Ramos (cell line): ENCODE measurements at regions not wholly inside any gene's neighbourhood (a gene's known extent, or its start where the extent isn't known, plus 50 kb on each side); places are given as distances from the start of the nearest gene placed in this dataset.

ENCODE experiments used
- in situ Hi-C: fragments of 300-500 bp; cut with MboI; formaldehyde crosslinking; loops from one replicate; pipeline ENCODE4 v1.14.3; 2022; ENCODE audit warnings: low sequenced_read_pairs; ENCODE audit not compliant: unreplicated experiment

- in situ Hi-C loops = no loop called here
Measured at GRCh38 chr17:65446838-65447526, 114.5 kb downstream of the AXIN2 start.

GRCh38 chr17:65446043-65446442, 115.4 kb downstream of the AXIN2 start:
- in situ Hi-C loops = no loop called here

DNA sequence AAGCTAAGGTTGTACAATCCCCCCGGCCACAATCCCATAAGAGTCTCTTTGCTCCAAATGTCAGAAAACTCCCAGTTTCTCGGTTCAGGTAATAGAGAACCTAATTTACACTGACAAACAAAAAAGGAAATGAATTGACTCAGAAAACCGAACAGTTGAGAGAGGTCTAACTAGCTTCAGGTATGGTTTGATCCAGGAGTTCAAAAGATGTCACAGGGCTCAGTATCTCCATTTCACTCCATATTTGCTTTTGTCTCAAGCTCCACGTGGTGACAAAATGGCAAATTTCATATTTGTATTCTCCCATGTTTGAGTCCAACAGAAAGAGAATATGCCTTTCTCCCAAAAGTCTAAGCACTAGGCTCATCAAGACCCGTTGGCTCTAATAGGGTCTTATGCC, 117.4 kb downstream of the AXIN2 start:
- in situ Hi-C loops = no loop called here

GRCh38 chr17:65442691-65443090, 118.8 kb downstream of the AXIN2 start:
- in situ Hi-C loops = no loop called here

GRCh38 chr17:65442250-65442649, 119.2 kb downstream of the AXIN2 start:
- in situ Hi-C loops = no loop called here

- in situ Hi-C loops = no loop called here
Measured at GRCh38 chr17:65441053-65441605, 120.3 kb downstream of the AXIN2 start.

DNA sequence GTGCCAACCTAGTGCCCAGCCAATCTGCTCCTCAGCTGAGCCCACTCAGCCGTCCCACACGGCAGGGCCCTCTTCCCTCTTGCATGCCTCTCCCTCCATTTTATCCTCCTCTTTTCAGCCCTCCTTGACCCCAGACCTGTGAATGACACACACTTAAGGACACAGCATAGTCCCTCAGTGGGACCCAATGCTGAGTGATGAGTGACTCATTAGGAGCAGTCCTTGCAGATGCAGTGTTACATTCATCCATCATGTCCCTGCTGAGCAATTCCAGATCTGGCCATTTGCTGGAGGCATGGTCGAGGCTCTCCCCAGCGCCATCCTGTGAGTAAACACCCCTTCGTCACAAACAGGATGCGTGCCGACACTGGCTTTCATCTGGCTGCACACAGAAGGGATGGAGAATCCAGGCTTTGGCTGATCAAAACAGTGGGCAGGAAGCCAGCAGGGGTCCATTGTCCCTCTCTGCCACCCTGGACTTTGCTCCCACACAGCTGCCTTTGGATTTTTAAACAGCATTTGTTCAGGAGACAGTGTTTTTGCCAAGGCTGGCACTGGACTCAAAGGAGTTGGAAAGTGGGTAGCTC, 122.6 kb downstream of the AXIN2 start:
- in situ Hi-C loops = no loop called here

DNA sequence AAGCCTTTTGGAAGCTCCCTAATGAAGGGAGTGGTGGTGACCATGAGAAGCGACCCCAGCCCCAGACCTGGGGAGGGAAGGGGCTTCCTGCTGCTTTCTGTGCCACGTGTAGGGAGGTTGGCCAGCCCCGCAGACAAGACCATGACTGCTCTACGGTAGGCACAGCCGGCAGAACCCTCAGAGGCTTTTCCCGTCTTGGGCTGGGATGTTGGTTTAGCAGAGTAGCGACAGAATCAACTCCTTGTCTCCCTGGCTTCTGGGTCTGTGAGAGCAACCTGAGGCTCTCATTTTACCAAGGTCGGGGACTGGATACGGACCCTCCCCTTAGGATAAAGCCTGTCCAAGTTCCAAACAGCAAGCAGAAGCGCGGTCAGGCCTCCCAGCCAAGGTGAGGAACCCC, 123.3 kb downstream of the AXIN2 start:
- in situ Hi-C loops = no loop called here

DNA sequence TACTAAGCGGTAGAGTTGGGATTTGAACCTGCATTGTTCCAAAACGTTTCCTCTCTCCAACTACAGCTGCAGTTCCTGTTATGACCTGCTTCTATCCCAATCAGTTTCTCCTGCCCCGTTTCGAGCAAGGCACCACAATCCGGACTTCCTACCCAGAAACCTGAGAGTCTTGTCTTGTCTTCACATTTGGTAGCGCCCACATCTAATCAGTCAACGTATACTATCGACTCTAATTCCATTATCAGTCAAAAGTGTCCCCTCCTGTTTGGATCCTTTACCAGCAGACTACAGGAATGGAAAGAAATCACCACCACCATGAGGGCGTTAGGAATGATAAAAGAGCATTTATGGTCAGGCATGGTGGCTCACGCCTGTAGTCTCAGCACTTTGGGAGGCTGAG, 124.6 kb downstream of the AXIN2 start:
- in situ Hi-C loops = no loop called here

DNA sequence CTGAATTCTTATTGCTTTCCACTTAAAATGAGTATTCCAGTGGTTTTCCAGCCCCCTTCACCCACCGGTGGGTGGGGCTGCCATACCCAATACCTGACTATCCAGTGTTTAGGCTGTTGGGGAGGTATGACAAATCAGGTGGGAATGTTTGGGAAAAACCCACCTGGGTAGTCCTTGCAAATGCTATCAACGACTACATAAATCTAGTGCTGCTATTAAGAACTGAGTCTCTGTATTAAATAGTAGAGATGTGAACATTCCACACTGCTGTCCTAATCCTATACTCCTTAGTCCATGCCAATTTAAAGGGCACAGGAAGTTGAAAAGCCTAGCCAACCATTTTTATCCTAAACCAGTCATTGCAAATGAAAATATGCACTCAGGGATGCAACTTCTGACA, 126.6 kb downstream of the AXIN2 start:
- in situ Hi-C loops = no loop called here

DNA sequence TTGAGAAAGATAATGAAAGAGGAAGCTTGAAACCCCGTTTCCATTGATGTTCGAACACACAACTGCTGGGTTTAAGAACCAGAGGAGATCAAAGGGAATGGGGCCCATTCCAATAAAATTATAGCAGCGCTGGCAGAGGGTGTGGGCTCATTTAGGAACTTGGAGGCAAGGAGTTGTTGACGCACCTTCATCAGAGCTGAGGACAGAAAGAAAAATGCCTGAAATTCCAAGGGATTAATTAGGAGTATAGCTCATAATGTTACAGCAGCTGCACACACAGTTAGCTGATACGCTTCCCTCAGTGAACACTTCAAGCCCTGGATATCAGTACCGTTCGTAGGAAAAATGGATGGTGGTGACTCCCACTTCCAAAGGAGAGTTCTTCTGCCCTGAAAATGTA, 127.2 kb downstream of the AXIN2 start:
- in situ Hi-C loops = no loop called here

GRCh38 chr17:65433592-65433991, 127.9 kb downstream of the AXIN2 start:
- in situ Hi-C loops = no loop called here

DNA sequence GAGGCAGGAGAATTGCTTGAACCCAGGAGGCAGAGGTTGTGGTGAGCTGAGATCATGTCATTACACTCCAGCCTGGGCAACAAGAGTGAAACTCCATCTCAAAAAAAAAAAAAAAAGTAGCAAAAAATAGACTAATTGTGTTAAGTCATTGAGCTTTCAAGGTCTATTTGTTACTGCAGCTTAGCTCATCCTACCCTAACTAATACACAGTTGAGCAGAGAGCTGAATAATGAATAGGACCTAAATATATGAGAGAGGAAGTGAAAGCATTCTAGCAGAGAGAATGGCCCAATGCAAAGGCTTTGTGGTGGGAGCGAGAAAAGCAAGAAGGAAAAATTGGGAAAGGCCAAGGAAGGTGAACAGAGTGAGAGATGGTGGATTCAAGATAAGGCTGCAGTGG, 128.3 kb downstream of the AXIN2 start:
- in situ Hi-C loops = no loop called here

GRCh38 chr17:65431116-65431515, 130.3 kb downstream of the AXIN2 start:
- in situ Hi-C loops = no loop called here

DNA sequence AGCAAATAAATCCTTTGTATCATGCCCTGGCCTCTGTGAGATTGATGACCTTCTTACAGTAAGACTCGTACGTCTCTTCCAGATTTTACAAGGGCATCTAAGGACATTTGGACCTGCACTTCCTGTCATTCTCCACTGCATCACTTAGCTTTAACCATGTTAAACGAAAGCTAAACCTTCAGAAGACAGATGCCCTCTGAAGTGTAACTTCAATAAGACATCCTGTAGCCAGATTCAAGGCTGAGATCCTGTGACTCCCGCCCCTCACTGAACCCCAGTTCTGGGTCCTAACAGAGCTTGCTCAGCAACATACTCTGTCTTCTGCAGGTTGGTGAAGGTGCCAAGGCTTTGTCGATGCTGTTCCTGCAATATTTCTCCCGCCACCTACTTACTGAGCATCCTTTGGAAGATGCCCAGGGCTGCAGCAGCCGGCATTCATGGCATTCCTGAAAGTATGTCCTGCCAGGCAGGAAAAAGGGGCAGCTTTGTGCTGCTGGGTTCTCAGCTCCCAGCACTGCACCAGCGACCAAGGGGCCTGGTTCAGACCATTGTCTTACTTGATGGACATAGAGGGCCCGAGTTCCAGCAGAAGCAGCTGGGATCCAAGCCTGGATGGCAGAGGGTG, 131.1 kb downstream of the AXIN2 start:
- in situ Hi-C loops = no loop called here

- in situ Hi-C loops = no loop called here
Measured at GRCh38 chr17:65423346-65424140, 137.9 kb downstream of the AXIN2 start.

DNA sequence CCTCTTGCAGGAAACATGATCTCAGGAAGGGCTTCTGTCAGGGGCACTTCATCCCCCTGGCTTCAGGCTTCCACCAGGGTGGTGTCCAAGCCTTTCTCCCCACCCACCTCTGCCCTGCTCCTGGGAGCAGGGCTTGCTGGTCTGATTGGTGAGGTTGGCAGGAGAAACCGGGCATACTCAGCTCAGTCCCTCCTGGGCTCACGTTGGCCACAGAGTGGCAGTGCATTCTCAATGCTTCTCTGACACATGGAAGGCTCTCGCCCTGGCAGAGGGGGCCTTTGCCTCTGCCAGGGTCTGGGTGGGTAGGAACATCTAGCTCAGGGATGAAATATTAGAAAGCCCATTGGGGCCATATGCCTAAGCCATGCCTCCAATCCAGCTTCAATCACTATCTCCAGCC, 142.8 kb downstream of the AXIN2 start:
- in situ Hi-C loops = no loop called here

- in situ Hi-C loops = no loop called here
Measured at GRCh38 chr17:65417406-65418221, 143.8 kb downstream of the AXIN2 start.

GRCh38 chr17:65415991-65416390, 145.5 kb downstream of the AXIN2 start:
- in situ Hi-C loops = no loop called here

DNA sequence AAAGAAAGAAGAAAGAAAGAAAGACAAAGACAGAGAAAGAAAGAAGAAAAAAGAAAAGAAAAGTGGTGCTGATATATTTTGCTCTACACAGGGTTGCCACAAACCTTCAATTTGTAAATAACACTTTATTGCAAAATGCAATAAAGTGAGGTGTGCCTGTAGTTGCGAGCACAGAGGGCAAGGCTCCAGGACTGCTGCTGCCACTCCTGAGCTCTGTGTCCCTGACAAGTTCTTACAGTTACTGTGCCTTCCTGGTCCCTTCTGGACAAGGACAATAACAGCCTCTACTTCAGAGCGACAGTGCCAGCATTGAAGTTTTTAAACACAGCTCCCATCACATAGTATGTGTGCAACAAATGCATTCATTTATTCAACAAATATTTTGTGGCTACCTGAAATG, 148.1 kb downstream of the AXIN2 start:
- in situ Hi-C loops = no loop called here
